ES-I3 (cell line): ENCODE measurements at regions not wholly inside any gene's neighbourhood (a gene's known extent, or its start where the extent isn't known, plus 50 kb on each side); places are given as distances from the start of the nearest gene placed in this dataset.

Experiments used
- H3K36me3 ChIP-seq: 2 replicates; pipeline ENCODE4 v1.6.1; 2013; ENCODE audit warnings: mild to moderate bottlenecking, low read length, control low read depth, moderate library complexity; ENCODE audit not compliant: insufficient read depth
- H3K4me1 ChIP-seq: 2 replicates; pipeline ENCODE4 v1.6.1; 2013; ENCODE audit warnings: mild to moderate bottlenecking, control low read depth, low read length; ENCODE audit not compliant: insufficient read depth
- H3K9ac ChIP-seq: 2 replicates; pipeline ENCODE4 v1.6.1; 2013; ENCODE audit warnings: low read depth, mild to moderate bottlenecking, low read length, moderate library complexity
- H3K9me3 ChIP-seq: 2 replicates; pipeline ENCODE4 v1.6.1; 2013; ENCODE audit warnings: mild to moderate bottlenecking, low read length, moderate library complexity; ENCODE audit not compliant: control insufficient read depth, insufficient read depth

DNA sequence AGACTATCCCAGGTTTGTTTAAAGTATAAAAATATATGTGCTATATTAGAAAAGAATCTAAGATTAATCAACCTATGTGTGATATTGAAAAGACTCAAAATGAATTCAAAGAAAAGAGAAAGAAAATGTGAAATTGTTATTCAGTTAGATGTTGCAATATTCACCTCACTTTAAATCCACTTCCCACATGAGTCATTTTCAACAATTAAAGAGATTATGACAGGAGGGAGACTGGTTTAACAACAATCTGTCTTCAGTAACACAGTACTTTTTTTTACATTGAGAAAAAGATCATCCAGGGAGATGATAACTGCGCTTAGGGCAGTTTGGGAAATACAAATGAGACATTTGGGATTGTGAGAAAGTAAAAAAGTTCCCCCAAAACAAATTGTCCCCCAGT lies 1246.2 kb downstream of the SLITRK1 start:
- Histone ChIP-seq H3K36me3 (no peaks in the 10 kb centered on the region), H3K9ac (no peak overlapping the region), H3K4me1 (no peaks in the 10 kb centered on the region), H3K9me3 (no peaks in the 10 kb centered on the region)

DNA sequence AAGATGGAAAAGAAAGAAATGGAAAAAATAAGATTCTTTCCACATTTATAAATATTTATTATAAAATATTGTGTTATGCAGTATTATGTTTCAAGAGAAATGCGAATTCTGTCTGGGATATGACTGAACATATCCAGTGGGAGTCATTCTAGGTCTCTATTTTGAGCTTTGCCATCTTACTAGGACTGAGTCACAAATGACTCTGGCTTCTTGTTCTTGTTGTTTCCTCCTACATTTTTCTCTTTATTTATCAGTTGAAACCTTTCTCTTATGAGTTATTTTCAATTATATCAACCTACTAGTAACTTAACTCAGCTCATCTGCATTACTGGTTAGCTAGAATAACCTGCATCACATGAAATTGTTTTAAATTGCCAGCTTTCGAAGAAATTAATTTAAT lies 1247.3 kb downstream of the SLITRK1 start:
- Histone ChIP-seq H3K36me3 (no peaks in the 10 kb centered on the region), H3K4me1 (no peaks in the 10 kb centered on the region), H3K9ac (no peak overlapping the region), H3K9me3 (no peaks in the 10 kb centered on the region)

DNA sequence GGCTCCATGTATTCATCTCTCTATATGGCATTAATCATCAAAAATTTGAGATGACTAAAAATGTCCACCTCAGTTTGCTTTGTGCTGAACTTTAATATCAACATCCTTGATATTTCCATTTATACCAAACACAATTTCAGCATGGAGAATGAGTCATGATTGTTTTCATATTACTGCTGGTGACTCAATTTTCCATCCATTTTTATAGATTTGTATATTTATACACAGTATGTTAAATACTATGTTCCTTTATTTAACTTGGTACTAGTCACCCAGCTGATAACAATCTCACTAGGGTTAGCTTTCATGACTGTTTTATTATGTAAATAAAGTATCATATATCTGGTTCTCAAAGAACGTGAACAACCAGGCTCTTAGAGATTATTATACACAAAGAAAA lies 1255.1 kb downstream of the SLITRK1 start:
- Histone ChIP-seq H3K36me3 (no peaks in the 10 kb centered on the region), H3K9ac (no peak overlapping the region), H3K4me1 (no peaks in the 10 kb centered on the region), H3K9me3 (no peaks in the 10 kb centered on the region)

DNA sequence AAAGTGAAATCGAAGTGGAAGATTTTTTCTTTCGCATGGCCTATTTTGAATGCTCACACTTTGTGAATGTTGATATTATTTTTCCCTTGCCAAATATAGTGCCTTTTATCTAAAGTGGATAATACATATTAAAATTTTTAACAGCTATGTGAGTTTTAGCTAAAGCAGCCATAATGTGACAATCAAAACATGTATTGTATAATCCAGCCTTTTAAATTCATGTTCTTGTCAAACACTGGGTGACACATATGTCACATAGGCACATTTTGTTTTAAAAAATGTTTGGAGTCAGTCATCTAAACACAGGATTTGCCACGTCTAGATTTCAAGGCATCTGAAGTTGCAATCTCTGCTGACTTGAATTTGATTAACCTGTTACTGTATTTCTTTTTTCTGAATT lies 1256.6 kb downstream of the SLITRK1 start:
- no peaks in the 10 kb centered on the region for H3K36me3 ChIP-seq
- no peak overlapping the region for H3K9ac ChIP-seq
- H3K9me3 ChIP-seq, result no peaks in the 10 kb centered on the region
- H3K4me1 ChIP-seq, result no peaks in the 10 kb centered on the region

DNA sequence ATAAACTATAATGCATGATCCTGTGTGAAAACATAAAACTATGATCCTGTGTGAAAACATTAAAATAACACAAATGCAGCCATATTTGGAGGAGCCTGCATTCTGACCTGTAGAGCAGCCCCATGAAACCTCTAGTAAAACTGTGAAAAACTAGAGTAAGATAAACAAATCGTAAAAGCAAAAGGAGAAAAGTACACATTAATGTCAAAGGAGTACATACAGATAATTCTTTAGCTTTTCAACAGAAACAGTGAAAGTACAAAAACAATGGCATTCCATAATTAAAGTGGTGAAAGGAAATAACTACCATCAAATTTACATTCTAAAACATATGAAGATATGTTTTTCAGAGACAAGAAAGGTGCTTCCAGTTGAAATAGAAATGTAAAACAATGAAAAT lies 1267.2 kb downstream of the SLITRK1 start:
- H3K4me1 ChIP-seq, result no peaks in the 10 kb centered on the region
- H3K9ac ChIP-seq, result no peak overlapping the region
- no peaks in the 10 kb centered on the region for H3K36me3 ChIP-seq
- no peaks in the 10 kb centered on the region for H3K9me3 ChIP-seq

DNA sequence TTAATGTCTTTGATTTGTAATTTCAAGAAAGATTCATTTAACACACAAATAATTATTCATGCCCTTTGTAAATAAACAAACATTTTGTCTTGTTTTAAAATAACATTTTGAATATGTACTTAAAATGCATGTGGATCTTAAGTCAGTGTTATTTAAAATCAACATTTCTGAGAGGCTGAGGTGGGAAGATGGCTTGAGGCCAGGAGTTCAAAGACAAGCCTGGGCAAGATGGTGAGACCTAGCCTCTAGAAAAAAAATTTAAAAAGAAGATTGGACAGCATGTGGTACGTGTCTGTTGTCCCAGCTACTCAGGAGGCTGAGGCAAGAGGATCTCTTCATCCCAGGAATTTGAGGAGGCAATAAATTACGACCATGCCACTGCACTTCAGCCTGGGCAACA lies 1268.2 kb downstream of the SLITRK1 start:
- no peaks in the 10 kb centered on the region for H3K9me3 ChIP-seq
- H3K4me1 ChIP-seq, result no peaks in the 10 kb centered on the region
- no peaks in the 10 kb centered on the region for H3K36me3 ChIP-seq
- H3K9ac ChIP-seq, result no peak overlapping the region

DNA sequence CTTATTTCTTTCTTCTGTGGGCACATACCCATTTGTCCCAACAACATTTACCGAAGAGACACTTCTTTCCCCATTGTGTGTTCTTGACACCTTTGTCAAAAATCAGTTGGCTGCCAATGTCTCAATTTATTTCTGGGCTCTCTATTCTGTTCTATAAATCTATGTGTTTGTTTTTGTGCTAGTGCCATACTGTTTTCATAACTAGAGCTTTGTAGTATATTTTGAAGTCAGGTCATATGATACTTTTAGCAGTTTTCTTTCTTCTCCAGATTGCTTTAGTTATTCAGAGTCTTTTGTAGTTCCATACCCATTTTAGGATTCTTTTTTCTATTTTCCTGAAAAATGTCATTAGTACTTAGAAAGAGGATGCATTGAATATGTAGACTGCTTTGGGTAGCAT lies 1276.3 kb downstream of the SLITRK1 start:
- peaks cover 4% of the 10 kb centered on the region; the same call in 1 of the 2 replicates for H3K9me3 ChIP-seq
- no peaks in the 10 kb centered on the region for H3K4me1 ChIP-seq
- no peaks in the 10 kb centered on the region for H3K36me3 ChIP-seq
- no peak overlapping the region for H3K9ac ChIP-seq

DNA sequence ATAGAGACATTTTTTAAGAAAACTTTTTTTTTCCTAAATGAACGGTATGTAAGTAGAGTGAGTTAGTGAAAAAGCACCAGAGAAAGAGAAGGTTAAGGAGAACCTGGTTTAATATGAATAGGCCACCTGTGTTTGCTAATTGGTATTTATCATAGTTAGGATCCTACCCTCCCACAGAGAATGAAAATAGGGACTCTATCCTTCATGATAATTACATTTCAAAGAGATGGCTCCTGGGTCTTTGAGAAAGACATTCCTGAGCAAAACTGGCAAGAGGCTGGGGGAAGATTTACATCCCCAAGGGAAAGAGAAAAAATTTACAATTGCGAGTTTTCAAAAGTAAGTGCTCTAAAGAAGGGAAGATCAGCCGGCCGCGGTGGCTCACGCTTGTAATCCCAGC lies 1284.5 kb downstream of the SLITRK1 start:
- Histone ChIP-seq H3K9me3 (no peaks in the 10 kb centered on the region), H3K9ac (no peak overlapping the region), H3K4me1 (no peaks in the 10 kb centered on the region), H3K36me3 (no peaks in the 10 kb centered on the region)

DNA sequence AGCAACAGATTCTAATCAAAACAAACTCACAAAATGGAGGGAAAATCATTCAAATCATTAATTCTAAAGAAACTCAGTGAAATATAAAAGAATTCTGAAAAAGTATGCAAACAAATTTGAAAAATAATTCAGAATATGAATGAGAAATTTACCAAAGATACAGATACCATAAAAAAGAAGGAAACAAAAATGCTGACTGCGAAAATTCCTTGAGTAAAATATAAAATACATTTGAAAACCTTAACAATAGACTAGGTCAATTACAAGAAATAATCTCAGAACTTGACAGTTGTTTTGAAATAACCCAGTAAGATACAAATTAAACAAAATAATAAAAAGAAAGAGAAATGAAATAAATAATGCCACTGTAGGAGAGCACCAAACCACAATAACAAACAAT lies 1289.0 kb downstream of the SLITRK1 start:
- no peak overlapping the region for H3K9ac ChIP-seq
- no peaks in the 10 kb centered on the region for H3K4me1 ChIP-seq
- 0 out of 2 replicates have a peak, but pooled peaks cover 3% of the 10 kb centered on the region for H3K9me3 ChIP-seq
- H3K36me3 ChIP-seq, result no peaks in the 10 kb centered on the region

DNA sequence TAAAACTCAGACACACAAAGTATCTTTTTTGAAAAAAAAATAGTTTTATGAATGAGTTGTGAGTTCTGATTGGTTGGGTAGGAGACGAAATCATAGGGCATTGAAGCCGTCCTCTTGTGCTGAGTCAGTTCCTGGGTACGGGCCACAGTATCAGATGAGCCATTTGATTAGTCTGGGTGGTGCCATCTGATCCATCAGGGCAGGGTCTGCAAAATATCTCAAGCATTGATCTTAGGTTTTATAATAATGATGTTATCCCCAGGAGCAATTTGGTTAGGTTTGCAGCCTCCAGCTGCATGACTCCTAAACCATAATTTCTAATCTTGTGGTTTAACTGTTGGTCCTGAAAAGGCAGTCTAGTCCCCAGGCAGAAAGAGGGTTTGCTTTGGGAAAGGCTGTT lies 1310.6 kb downstream of the SLITRK1 start:
- H3K4me1 ChIP-seq, result no peaks in the 10 kb centered on the region
- no peak overlapping the region for H3K9ac ChIP-seq
- no peaks in the 10 kb centered on the region for H3K36me3 ChIP-seq
- peaks cover 17% of the 10 kb centered on the region; the same call in 1 of the 2 replicates for H3K9me3 ChIP-seq

DNA sequence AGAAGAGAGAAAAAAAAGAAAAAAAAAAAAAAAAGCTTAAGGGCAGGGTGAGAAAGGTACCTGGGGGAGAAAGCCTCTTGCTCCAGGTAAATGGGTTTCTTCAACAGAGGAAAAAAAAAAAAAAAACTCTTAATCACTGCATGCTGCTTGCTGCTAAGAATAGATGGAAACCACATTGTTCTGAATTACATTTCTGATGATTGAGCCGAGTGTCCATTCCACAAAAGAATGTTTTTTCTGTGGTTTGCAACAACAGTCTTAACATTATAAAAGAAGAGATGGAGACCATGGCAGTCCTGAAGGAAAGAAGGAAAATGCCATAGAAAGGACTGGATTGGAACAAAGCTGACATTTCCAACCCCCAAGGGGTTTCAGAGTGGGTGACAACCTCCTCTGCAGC lies 1312.7 kb downstream of the SLITRK1 start:
- Histone ChIP-seq H3K4me1 (no peaks in the 10 kb centered on the region), H3K36me3 (no peaks in the 10 kb centered on the region), H3K9ac (no peak overlapping the region), H3K9me3 (peaks cover 5% of the 10 kb centered on the region; the same call in 1 of the 2 replicates)

DNA sequence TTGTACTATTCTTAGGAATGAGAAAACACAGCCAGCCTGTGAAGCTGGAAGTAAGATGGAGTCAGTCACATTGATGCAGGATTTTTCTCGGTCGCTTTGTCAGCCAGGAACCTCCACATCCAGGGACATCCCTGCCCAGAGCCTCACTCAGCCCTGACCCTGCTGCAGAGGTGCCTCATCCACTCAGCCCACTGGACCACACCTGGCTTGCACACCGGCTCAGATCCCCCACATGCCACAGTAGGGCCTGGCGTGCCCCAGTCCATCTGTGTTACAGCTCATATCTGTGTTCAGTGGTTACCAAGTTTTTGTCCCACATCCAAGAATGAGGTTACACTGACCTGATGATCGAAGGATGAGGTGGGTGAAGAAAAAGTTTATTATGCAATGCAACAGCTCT lies 1315.4 kb downstream of the SLITRK1 start:
- Histone ChIP-seq H3K9ac (no peak overlapping the region), H3K4me1 (no peaks in the 10 kb centered on the region), H3K9me3 (peaks cover 5% of the 10 kb centered on the region; the same call in 1 of the 2 replicates), H3K36me3 (no peaks in the 10 kb centered on the region)

DNA sequence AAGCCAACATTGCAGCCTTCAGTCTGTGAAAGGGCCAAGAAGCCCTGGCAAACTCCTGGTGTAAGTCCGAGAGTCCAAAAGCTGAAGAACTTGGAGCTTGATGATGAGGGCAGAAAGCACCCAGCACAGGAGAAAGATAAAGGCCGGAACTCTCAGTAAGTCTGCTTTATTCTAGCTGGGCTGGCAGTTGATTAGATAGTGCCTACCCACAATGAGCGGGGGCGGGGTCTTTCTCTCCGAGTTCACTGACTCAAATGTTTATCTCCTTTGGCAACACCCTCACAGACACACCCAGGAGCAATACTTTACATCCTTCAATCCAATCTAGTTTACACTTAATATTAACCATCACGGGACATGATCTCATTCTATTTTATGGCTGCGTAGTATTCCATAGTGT lies 1317.1 kb downstream of the SLITRK1 start:
- no peaks in the 10 kb centered on the region for H3K36me3 ChIP-seq
- no peak overlapping the region for H3K9ac ChIP-seq
- peaks cover 5% of the 10 kb centered on the region; the same call in 1 of the 2 replicates for H3K9me3 ChIP-seq
- H3K4me1 ChIP-seq, result no peaks in the 10 kb centered on the region

DNA sequence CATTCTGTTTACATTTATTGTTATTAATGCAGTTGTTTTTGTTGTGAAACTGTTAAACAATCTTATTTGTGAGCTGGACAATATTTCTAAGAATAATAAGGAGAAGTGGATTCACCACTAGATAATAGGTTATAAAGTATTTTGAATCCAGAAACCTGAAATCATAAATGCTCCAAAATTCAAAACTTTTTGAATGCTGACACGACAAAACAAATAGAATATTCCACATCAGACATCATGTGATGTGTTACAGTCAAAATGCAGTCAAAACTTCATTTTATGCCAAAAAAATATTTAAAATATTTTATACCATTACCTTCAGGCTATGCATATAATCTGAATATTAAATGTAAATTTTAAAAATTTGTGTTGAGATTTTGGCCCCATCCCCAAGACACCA lies 1321.4 kb downstream of the SLITRK1 start:
- H3K9ac ChIP-seq, result no peak overlapping the region
- no peaks in the 10 kb centered on the region for H3K36me3 ChIP-seq
- no peaks in the 10 kb centered on the region for H3K4me1 ChIP-seq
- no peaks in the 10 kb centered on the region for H3K9me3 ChIP-seq

DNA sequence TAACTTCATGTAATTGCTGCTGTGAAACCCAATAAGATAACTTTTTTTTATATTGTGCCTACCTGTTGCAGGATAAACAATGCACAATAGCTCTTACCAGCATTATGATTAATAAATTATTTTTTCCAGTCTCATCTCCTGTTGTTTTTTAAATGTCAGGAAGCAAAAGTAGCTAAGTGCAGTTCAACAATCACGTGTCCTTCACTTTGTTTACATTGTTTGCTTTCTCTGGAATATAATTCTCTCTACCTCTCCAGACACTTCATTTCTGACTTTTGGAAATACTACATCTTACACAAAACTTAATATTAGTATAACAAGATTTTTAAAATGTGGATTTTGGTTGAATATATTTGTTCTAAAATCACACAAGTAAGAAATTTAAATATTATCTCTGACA lies 1359.4 kb downstream of the SLITRK1 start:
- Histone ChIP-seq H3K9ac (no peak overlapping the region), H3K4me1 (no peaks in the 10 kb centered on the region), H3K9me3 (no peaks in the 10 kb centered on the region), H3K36me3 (no peaks in the 10 kb centered on the region)

DNA sequence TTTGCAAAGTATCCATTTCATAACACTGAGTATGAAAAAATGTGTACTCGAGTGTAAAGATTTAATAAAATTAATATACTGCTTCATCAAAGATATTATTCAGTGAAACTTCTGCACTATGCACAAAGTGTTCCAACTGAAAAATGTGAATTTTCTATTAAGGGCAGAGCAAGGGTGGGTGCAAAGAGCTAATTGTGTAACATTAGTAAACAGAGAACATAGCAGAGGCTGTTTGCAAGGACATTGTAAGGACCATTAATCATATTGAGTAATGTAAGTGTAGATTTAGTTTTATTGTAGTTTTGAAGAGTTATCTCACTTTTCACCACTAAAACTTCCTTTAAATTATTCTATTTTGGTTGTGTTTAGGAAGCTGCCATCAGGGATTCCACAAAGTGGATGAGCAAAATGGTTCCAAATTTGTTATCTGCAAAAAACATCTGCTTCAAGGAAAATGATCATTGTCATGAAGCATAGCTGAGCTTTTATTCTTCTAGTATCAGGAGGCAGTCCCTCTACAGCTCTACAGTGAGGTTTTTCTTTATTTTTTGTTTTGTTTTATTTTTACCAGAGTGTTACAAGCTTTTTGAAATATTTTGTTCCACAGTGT lies 1375.4 kb downstream of the SLITRK1 start:
- H3K36me3 ChIP-seq, result no peaks in the 10 kb centered on the region
- H3K9ac ChIP-seq, result no peak overlapping the region
- 0 out of 2 replicates have a peak, but pooled peaks cover 6% of the 10 kb centered on the region for H3K4me1 ChIP-seq
- H3K9me3 ChIP-seq, result no peaks in the 10 kb centered on the region
